ENCODE measurements at regions not wholly inside any gene's neighbourhood (a gene's known extent, or its start where the extent isn't known, plus 50 kb on each side); places are given as distances from the start of the nearest gene placed in this dataset.

GRCh38 chr3:64815195-64815631 lies 127.4 kb upstream of the ADAMTS9 start:
- TF ChIP-seq POLR2A (IDR thresholded peaks at IDR 0.05) (no peak), CTCF (IDR thresholded peaks at IDR 0.05) (no peak)
